ENCODE measurements at regions not wholly inside any gene's neighbourhood (a gene's known extent, or its start where the extent isn't known, plus 50 kb on each side); places are given as distances from the start of the nearest gene placed in this dataset.

- H3K27ac ChIP-seq, result no peak overlapping the region
- POLR2A ChIA-PET, result no interaction called here
- no peaks in the 10 kb centered on the region for H3K4me1 ChIP-seq
- ATAC-seq, result no peak
- FAIRE-seq, result peak; percentile 32
- 86% methylated on average over 12 of the region's 12 CpGs for WGBS (ENCODE audit: missing lambda C conversion rate)
- H3K9me3 ChIP-seq, result no peaks in the 10 kb centered on the region
- no peak for DNase-seq (ENCODE audit: low read depth in 1 of 2, low spot score in 1 of 2)
- TF ChIP-seq RCOR1 (IDR thresholded peaks at IDR 0.05; ENCODE audit: low read depth, low read length) (no peak), NPAS2 (CRISPR knock-in tag; IDR thresholded peaks at IDR 0.05; ENCODE audit: borderline replicate concordance) (no peak), MYC (IDR thresholded peaks at IDR 0.05; ENCODE audit: borderline replicate concordance, low read length) (no peak), SMC3 (IDR thresholded peaks at IDR 0.05) (no peak), BCL3 (IDR thresholded peaks at IDR 0.05) (no peak), RNF2 (IDR thresholded peaks at IDR 0.05; ENCODE audit: borderline replicate concordance, low read depth) (no peak), HES2 (IDR thresholded peaks at IDR 0.05) (no peak), NFE2L2 (conservative IDR thresholded peaks at IDR 0.05; ENCODE audit: low read length) (no peak), E2F6 (IDR thresholded peaks at IDR 0.05; ENCODE audit: borderline replicate concordance, low read depth) (no peak), FOSB (CRISPR knock-in tag; IDR thresholded peaks at IDR 0.05) (no peak), ZC3H11A (IDR thresholded peaks at IDR 0.05) (no peak), ATOH8 (CRISPR knock-in tag; IDR thresholded peaks at IDR 0.05; ENCODE audit: low read depth) (no peak), JUN (IDR thresholded peaks at IDR 0.05) (no peak), FOSL2 (IDR thresholded peaks at IDR 0.05) (no peak), FOSL2 (CRISPR knock-in tag; IDR thresholded peaks at IDR 0.05) (no peak), JUNB (IDR thresholded peaks at IDR 0.05) (no peak), MAZ (IDR thresholded peaks at IDR 0.05; ENCODE audit: borderline replicate concordance, low read depth, low read length) (no peak), MAFK (IDR thresholded peaks at IDR 0.05; ENCODE audit: partially characterized antibody) (no peak), MAX (IDR thresholded peaks at IDR 0.05) (no peak), CBX8 (IDR thresholded peaks at IDR 0.05) (no peak)
- H3K4me2 ChIP-seq, result no peak overlapping the region
- H3K4me3 ChIP-seq, result no peak overlapping the region
- CTCF ChIA-PET, result interaction anchor here (1.0 to 10.8 kb wide), 3 partner anchors 10 to 19 kb away, joined by 3 to 82 read pairs (median 4); no protein-coding TSS in a partner anchor
Measured at GRCh38 chr20:3296261-3297078, 57.5 kb upstream of the SLC4A11 start.

Measured in A549 (cell line).